H1 (cell line): ENCODE measurements at regions not wholly inside any gene's neighbourhood (a gene's known extent, or its start where the extent isn't known, plus 50 kb on each side); places are given as distances from the start of the nearest gene placed in this dataset.

Experiments used
- KDM4A ChIP-seq: IDR thresholded peaks from one replicate; pipeline ENCODE4 v1.7.1; 2012; ENCODE audit warnings: low read depth, mild to moderate bottlenecking, moderate library complexity, low read length, inconsistent platforms; ENCODE audit not compliant: severe bottlenecking
- TBP ChIP-seq: IDR thresholded peaks from 2 replicates; pipeline ENCODE4 v1.6.1; 2011; ENCODE audit warnings: low read depth, low read length, improper control_type of control experiment
- TEAD4 ChIP-seq: IDR thresholded peaks from 2 replicates; pipeline ENCODE4 v1.6.1; 2012; ENCODE audit warnings: low read depth, low read length, inconsistent platforms, mixed read lengths
- TF ChIP-seq, protein P1 (sequence below): IDR thresholded peaks from 2 replicates; pipeline ENCODE4 v1.6.1; 2012; ENCODE audit warnings: inconsistent platforms

DNA sequence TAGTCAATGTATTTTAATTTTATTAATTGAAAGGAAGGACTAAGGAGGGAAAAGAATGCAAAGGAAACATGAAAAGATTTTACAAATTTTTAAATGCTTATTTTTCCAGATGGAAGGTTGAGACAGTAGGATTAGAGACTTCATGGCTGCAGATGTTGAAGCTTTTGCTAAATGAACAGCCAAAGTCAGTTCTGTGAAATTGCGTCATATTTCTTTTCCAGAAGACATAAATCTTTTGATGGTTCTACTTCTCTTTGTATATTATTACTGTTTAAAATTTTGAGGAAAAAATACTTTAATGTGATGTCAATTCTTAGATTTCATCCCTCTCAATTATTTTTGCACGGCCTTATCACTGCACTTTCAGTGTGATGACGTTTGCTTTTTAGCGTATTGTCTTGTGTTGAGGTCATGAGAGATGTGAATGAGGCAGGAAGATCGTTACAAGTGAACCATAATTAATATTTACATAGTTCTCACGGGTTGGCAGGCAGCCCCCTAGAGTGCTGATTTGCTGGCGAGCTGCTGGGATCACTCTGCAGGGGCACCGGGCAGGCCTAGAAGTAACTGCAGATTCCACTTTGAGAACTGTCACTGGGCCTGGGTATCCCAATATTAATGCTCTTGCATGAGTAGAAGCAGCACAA lies 158.1 kb downstream of the TBXT start (continued):
- TF ChIP-seq, protein P1, sequence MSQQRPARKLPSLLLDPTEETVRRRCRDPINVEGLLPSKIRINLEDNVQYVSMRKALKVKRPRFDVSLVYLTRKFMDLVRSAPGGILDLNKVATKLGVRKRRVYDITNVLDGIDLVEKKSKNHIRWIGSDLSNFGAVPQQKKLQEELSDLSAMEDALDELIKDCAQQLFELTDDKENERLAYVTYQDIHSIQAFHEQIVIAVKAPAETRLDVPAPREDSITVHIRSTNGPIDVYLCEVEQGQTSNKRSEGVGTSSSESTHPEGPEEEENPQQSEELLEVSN = no peak
- TF ChIP-seq KDM4A = no peak
- no peak for TF ChIP-seq TBP
- TF ChIP-seq TEAD4 = no peak
- TF ChIP-seq, all 59 proteins: peak for 0
